ENCODE measurements at regions not wholly inside any gene's neighbourhood (a gene's known extent, or its start where the extent isn't known, plus 50 kb on each side); places are given as distances from the start of the nearest gene placed in this dataset.

- Histone ChIP-seq H3K27me3 (no peaks in the 10 kb centered on the region), H3K9me3 (no peaks in the 10 kb centered on the region), H3K27ac (no peak overlapping the region), H3K4me1 (no peaks in the 10 kb centered on the region), H3K36me3 (no peaks in the 10 kb centered on the region), H3K4me3 (no peak overlapping the region)
- no peak for DNase-seq (ENCODE audit: low spot score in 2 of 2)
- no peak for TF ChIP-seq EP300 (IDR thresholded peaks at IDR 0.05)
- no peak for TF ChIP-seq CTCF (IDR thresholded peaks at IDR 0.05)
- no peak for TF ChIP-seq POLR2A (IDR thresholded peaks at IDR 0.05)
- TF ChIP-seq POLR2AphosphoS5 (IDR thresholded peaks at IDR 0.05), result no peak
- WGBS, result 52% methylated on average over 2 of the region's 2 CpGs
Measured at GRCh38 chrX:17291171-17291900, 83.7 kb upstream of the NHS start.

DNA sequence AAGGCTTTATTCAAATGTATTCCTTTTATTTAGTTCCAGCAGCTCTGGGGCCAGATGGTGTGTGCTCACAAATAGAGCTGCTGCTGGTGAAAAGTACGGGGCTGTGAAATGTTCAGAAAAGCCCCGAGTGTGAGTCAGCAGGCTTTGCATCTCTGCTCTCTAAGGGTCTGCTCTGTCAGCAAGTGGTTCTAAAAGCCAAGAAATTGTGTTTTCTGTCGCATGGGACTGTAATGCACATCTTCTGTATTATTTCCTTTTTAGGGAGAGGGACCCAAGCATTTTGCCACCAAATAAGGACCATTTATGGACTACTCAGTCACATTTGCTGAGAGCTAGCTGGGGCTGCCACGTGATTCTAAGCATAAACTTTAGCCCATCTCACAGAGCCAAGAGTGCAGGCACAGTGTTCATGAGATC, 82.9 kb upstream of the NHS start:
- TF ChIP-seq POLR2A (IDR thresholded peaks at IDR 0.05) (no peak), EP300 (IDR thresholded peaks at IDR 0.05) (no peak), CTCF (IDR thresholded peaks at IDR 0.05) (no peak), POLR2AphosphoS5 (IDR thresholded peaks at IDR 0.05) (no peak)

GRCh38 chrX:17294561-17294960, 80.4 kb upstream of the NHS start:
- Histone ChIP-seq H3K4me3 (no peak overlapping the region), H3K27ac (no peak overlapping the region), H3K9me3 (no peaks in the 10 kb centered on the region), H3K4me1 (no peaks in the 10 kb centered on the region), H3K27me3 (no peaks in the 10 kb centered on the region), H3K36me3 (no peaks in the 10 kb centered on the region)
- WGBS, result 86% methylated on average over 1 of the region's 1 CpG
- TF ChIP-seq EP300 (IDR thresholded peaks at IDR 0.05) (no peak), POLR2A (IDR thresholded peaks at IDR 0.05) (no peak), CTCF (IDR thresholded peaks at IDR 0.05) (no peak), POLR2AphosphoS5 (IDR thresholded peaks at IDR 0.05) (no peak)
- DNase-seq (ENCODE audit: low spot score in 2 of 2), result no peak

More for the DNA sequence above, 82.9 kb upstream of the NHS start:
- no peaks in the 10 kb centered on the region for H3K9me3 ChIP-seq
- no peak overlapping the region for H3K4me3 ChIP-seq
- H3K36me3 ChIP-seq, result no peaks in the 10 kb centered on the region
- no peak overlapping the region for H3K27ac ChIP-seq
- 41% methylated on average over 4 of the region's 4 CpGs for WGBS
- H3K4me1 ChIP-seq, result no peaks in the 10 kb centered on the region
- DNase-seq (ENCODE audit: low spot score in 2 of 2), result no peak
- H3K27me3 ChIP-seq, result no peaks in the 10 kb centered on the region

DNA sequence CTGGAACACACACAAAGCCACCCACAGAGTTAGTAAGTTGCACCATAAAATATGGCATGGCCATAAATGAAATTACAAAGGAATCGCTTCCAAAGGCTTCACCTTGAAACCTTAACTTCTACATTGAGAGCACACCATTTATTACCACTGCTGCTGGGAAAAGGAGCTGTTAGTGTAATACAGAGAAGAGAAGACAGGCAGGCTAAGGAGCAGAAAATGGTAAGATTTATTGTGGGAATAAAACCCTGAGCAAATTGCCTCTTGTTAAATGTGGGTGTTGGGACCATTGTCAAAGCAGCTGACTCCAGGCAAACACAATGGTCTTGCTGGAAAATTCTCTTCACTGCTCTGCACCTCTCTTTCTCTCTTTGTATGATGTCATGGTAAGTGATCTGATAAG, 79.2 kb upstream of the NHS start:
- Histone ChIP-seq H3K4me1 (no peaks in the 10 kb centered on the region), H3K4me3 (no peak overlapping the region)

More for the DNA sequence above, 79.2 kb upstream of the NHS start:
- no peaks in the 10 kb centered on the region for H3K36me3 ChIP-seq
- 69% methylated on average over 1 of the region's 1 CpG for WGBS
- H3K27ac ChIP-seq, result no peak overlapping the region
- H3K9me3 ChIP-seq, result no peaks in the 10 kb centered on the region
- no peaks in the 10 kb centered on the region for H3K27me3 ChIP-seq
- DNase-seq (ENCODE audit: low spot score in 2 of 2), result no peak
- TF ChIP-seq POLR2A (IDR thresholded peaks at IDR 0.05) (no peak), CTCF (IDR thresholded peaks at IDR 0.05) (no peak), EP300 (IDR thresholded peaks at IDR 0.05) (no peak), POLR2AphosphoS5 (IDR thresholded peaks at IDR 0.05) (no peak)
